ENCODE measurements at regions not wholly inside any gene's neighbourhood (a gene's known extent, or its start where the extent isn't known, plus 50 kb on each side); places are given as distances from the start of the nearest gene placed in this dataset.

DNA sequence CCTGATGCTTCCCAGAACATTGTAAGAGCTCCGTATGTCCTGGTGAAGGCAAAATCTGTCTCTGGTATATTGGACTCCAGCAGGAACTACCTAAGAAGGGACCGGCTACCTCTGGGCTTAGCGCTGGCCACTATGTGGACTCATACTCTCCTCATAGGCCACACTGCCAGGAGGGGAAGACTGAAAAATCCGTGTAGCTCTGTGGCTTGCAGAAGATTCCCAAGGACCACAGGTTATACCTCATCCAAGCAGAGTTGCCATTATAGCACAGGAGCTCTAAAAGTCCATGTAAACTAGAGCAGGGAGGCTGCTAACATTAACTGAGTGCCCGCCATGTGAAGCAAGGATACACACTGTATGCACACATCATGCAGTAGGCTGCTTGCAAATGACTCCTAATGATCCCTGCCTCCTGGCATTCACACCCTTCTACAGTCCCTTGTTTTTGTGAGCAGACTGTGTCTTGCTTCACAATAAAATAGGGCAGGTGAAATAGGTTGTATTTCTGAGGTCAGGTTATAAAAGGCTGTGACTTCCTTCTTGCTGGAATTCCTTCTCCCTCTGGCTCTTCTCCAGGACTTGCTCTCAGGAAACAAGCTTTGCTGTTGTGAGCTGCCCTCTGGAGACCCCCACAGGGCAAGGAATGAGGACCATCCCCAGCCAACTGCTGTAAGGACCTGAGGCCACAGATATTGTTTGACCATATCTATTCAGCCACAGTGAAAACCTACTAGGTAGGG lies 192.6 kb upstream of the UBL3 start:
- Histone ChIP-seq H3K4me2 (ENCODE audit: insufficient read depth, low read length) (no peak overlapping the region), H3K27ac (ENCODE audit: low read length) (no peak overlapping the region), H3K27me3 (ENCODE audit: insufficient read depth, low read length, poor library complexity) (no peaks in the 10 kb centered on the region), H3K9me3 (ENCODE audit: insufficient read depth, low read length, severe bottlenecking) (no peaks in the 10 kb centered on the region), H3K4me3 (ENCODE audit: low read depth in 1 of 2, low read length in 2 of 2) (no peak overlapping the region), H4K20me1 (ENCODE audit: insufficient read depth, low read length) (no peaks in the 10 kb centered on the region), H3K79me2 (ENCODE audit: insufficient read depth, low read length) (no peaks in the 10 kb centered on the region), H3K36me3 (ENCODE audit: insufficient read depth, low read length) (no peaks in the 10 kb centered on the region), H2AFZ (ENCODE audit: low read depth, low read length) (no peak overlapping the region), H3K4me1 (ENCODE audit: insufficient read depth, low read length) (peaks cover 8% of the 10 kb centered on the region; the same call in 1 of the 2 replicates), H3K9ac (ENCODE audit: low read depth, low read length) (no peak overlapping the region)
- DNase-seq (no peak), ATAC-seq (ENCODE audit: insufficient read depth, low read depth) (no peak)
- TF ChIP-seq, protein P1, sequence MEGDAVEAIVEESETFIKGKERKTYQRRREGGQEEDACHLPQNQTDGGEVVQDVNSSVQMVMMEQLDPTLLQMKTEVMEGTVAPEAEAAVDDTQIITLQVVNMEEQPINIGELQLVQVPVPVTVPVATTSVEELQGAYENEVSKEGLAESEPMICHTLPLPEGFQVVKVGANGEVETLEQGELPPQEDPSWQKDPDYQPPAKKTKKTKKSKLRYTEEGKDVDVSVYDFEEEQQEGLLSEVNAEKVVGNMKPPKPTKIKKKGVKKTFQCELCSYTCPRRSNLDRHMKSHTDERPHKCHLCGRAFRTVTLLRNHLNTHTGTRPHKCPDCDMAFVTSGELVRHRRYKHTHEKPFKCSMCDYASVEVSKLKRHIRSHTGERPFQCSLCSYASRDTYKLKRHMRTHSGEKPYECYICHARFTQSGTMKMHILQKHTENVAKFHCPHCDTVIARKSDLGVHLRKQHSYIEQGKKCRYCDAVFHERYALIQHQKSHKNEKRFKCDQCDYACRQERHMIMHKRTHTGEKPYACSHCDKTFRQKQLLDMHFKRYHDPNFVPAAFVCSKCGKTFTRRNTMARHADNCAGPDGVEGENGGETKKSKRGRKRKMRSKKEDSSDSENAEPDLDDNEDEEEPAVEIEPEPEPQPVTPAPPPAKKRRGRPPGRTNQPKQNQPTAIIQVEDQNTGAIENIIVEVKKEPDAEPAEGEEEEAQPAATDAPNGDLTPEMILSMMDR (IDR thresholded peaks at IDR 0.05; ENCODE audit: borderline replicate concordance, extremely low read depth, low read length, poor library complexity, severe bottlenecking) = no peak
- TF ChIP-seq EZH2 (IDR thresholded peaks at IDR 0.05; ENCODE audit: borderline replicate concordance, low read depth, low read length, severe bottlenecking) = no peak

DNA sequence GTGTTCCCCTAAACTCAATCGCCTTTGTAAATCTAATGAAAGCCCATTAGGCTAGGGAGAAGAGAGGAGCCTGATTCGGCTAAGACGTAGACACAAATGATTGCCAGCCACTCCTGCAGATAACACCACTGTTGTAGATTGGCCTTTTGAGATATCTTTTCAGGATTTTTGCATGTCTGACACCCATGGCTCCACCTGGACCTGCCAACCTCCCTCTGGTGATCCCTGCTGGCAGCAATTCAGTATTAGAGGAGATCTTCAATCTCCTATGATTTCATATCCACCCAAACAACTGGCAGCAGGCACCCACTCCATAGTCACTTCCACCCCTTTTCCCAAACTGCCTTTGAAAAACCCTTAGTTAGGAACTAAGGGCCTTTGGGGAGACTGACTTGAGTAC lies 191.9 kb upstream of the UBL3 start:
- no peak for DNase-seq
- no peaks in the 10 kb centered on the region for H3K79me2 ChIP-seq (ENCODE audit: insufficient read depth, low read length)
- TF ChIP-seq, protein P1 (IDR thresholded peaks at IDR 0.05; ENCODE audit: borderline replicate concordance, extremely low read depth, low read length, poor library complexity, severe bottlenecking) = no peak
- TF ChIP-seq EZH2 (IDR thresholded peaks at IDR 0.05; ENCODE audit: borderline replicate concordance, low read depth, low read length, severe bottlenecking) = no peak
- peaks cover 1% of the 10 kb centered on the region; the same call in 1 of the 2 replicates for H3K4me1 ChIP-seq (ENCODE audit: insufficient read depth, low read length)
- no peaks in the 10 kb centered on the region for H3K36me3 ChIP-seq (ENCODE audit: insufficient read depth, low read length)
- no peak overlapping the region for H3K4me3 ChIP-seq (ENCODE audit: low read depth in 1 of 2, low read length in 2 of 2)
- no peak for ATAC-seq (ENCODE audit: insufficient read depth, low read depth)
- no peak overlapping the region for H3K9ac ChIP-seq (ENCODE audit: low read depth, low read length)
- no peak overlapping the region for H3K4me2 ChIP-seq (ENCODE audit: insufficient read depth, low read length)
- no peaks in the 10 kb centered on the region for H4K20me1 ChIP-seq (ENCODE audit: insufficient read depth, low read length)
- H3K27ac ChIP-seq (ENCODE audit: low read length) = no peak overlapping the region
- no peak overlapping the region for H2AFZ ChIP-seq (ENCODE audit: low read depth, low read length)
- no peaks in the 10 kb centered on the region for H3K27me3 ChIP-seq (ENCODE audit: insufficient read depth, low read length, poor library complexity)
- no peaks in the 10 kb centered on the region for H3K9me3 ChIP-seq (ENCODE audit: insufficient read depth, low read length, severe bottlenecking)

DNA sequence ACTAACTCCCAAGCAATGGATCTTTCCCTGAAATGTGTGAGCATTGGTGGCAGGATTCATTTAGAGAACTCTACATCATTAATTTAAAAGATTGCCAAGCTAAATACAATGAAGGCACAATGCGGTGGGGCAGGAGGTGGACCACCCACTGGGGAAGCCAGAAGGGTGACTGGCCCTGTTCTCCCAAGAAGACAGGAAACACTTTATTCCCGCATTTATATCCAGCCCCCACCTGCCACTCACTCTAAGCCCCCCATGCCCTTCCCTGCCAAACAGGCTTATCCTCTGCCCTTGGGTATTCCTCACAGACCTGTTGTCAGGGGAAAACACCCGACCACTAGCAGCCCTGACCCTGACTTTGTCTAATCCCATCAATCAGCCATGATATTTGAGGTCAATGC lies 189.1 kb upstream of the UBL3 start:
- Histone ChIP-seq H3K9ac (ENCODE audit: low read depth, low read length) (no peak overlapping the region), H3K4me2 (ENCODE audit: insufficient read depth, low read length) (no peak overlapping the region)

More for the DNA sequence above, 189.1 kb upstream of the UBL3 start:
- H3K4me3 ChIP-seq (ENCODE audit: low read depth in 1 of 2, low read length in 2 of 2) = no peak overlapping the region
- H3K9me3 ChIP-seq (ENCODE audit: insufficient read depth, low read length, severe bottlenecking) = no peaks in the 10 kb centered on the region
- no peaks in the 10 kb centered on the region for H3K79me2 ChIP-seq (ENCODE audit: insufficient read depth, low read length)
- ATAC-seq (ENCODE audit: insufficient read depth, low read depth) (no peak), DNase-seq (no peak)
- H2AFZ ChIP-seq (ENCODE audit: low read depth, low read length) = no peak overlapping the region
- H3K27me3 ChIP-seq (ENCODE audit: insufficient read depth, low read length, poor library complexity) = peaks cover under 1% of the 10 kb centered on the region
- TF ChIP-seq EZH2 (IDR thresholded peaks at IDR 0.05; ENCODE audit: borderline replicate concordance, low read depth, low read length, severe bottlenecking) = no peak
- TF ChIP-seq, protein P1 (IDR thresholded peaks at IDR 0.05; ENCODE audit: borderline replicate concordance, extremely low read depth, low read length, poor library complexity, severe bottlenecking) = no peak
- H3K4me1 ChIP-seq (ENCODE audit: insufficient read depth, low read length) = no peaks in the 10 kb centered on the region
- no peaks in the 10 kb centered on the region for H4K20me1 ChIP-seq (ENCODE audit: insufficient read depth, low read length)
- no peaks in the 10 kb centered on the region for H3K36me3 ChIP-seq (ENCODE audit: insufficient read depth, low read length)
- no peak overlapping the region for H3K27ac ChIP-seq (ENCODE audit: low read length)
